ENCODE measurements at regions not wholly inside any gene's neighbourhood (a gene's known extent, or its start where the extent isn't known, plus 50 kb on each side); places are given as distances from the start of the nearest gene placed in this dataset.

- TF ChIP-seq RAD21 (IDR thresholded peaks at IDR 0.05 in 1 of 2, conservative IDR thresholded peaks at IDR 0.05 in 1 of 2; ENCODE audit: low read depth in 2 of 2, low read length in 2 of 2) = no peak
- TF ChIP-seq, protein P1, sequence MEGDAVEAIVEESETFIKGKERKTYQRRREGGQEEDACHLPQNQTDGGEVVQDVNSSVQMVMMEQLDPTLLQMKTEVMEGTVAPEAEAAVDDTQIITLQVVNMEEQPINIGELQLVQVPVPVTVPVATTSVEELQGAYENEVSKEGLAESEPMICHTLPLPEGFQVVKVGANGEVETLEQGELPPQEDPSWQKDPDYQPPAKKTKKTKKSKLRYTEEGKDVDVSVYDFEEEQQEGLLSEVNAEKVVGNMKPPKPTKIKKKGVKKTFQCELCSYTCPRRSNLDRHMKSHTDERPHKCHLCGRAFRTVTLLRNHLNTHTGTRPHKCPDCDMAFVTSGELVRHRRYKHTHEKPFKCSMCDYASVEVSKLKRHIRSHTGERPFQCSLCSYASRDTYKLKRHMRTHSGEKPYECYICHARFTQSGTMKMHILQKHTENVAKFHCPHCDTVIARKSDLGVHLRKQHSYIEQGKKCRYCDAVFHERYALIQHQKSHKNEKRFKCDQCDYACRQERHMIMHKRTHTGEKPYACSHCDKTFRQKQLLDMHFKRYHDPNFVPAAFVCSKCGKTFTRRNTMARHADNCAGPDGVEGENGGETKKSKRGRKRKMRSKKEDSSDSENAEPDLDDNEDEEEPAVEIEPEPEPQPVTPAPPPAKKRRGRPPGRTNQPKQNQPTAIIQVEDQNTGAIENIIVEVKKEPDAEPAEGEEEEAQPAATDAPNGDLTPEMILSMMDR (IDR thresholded peaks at IDR 0.05; ENCODE audit: control extremely low read depth in 1 of 3, insufficient read depth in 1 of 3, low read depth in 1 of 3, low read length in 3 of 3) = no peak
- TF ChIP-seq, protein P2, sequence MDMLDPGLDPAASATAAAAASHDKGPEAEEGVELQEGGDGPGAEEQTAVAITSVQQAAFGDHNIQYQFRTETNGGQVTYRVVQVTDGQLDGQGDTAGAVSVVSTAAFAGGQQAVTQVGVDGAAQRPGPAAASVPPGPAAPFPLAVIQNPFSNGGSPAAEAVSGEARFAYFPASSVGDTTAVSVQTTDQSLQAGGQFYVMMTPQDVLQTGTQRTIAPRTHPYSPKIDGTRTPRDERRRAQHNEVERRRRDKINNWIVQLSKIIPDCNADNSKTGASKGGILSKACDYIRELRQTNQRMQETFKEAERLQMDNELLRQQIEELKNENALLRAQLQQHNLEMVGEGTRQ (IDR thresholded peaks at IDR 0.05; ENCODE audit: low read length) = no peak
- TF ChIP-seq CBX5 (IDR thresholded peaks at IDR 0.05; ENCODE audit: low read depth, low read length) = no peak
- TF ChIP-seq POLR2A (IDR thresholded peaks at IDR 0.05; ENCODE audit: control extremely low read depth in 1 of 2, low read depth in 2 of 2, low read length in 2 of 2) = no peak
- TF ChIP-seq RNF2 (IDR thresholded peaks at IDR 0.05; ENCODE audit: borderline replicate concordance, low read depth, low read length, missing control alignments, poor library complexity, severe bottlenecking) = no peak
- TF ChIP-seq GTF2F1 (IDR thresholded peaks at IDR 0.05; ENCODE audit: borderline replicate concordance, low read depth, low read length) = no peak
- TF ChIP-seq EZH2 (IDR thresholded peaks at IDR 0.05; ENCODE audit: low read depth, low read length, severe bottlenecking) = no peak
- no peak for TF ChIP-seq NRF1 (IDR thresholded peaks at IDR 0.05; ENCODE audit: low read depth, low read length)
- TF ChIP-seq EGR1 (IDR thresholded peaks at IDR 0.05; ENCODE audit: borderline replicate concordance, low read depth, low read length) = no peak
- TF ChIP-seq HDAC6 (IDR thresholded peaks at IDR 0.05; ENCODE audit: low read depth, low read length) = no peak
These were observed 126.9 kb upstream of the HCCS start for GRCh38 chrX:10984213-10984612.
